Dendritic cell treated with granulocyte-macrophage colony-stimulating factor and Interleukin-4, amounts not matched to agents 40 ng/mL and 50 ng/mL, for 4 days (primary cell): ENCODE measurements at regions not wholly inside any gene's neighbourhood (a gene's known extent, or its start where the extent isn't known, plus 50 kb on each side); places are given as distances from the start of the nearest gene placed in this dataset.
"Not testable (repeated sequence)": the region's sequence is repeated elsewhere in the genome, so short reads cannot be mapped to it uniquely, and the experiment has no call there.

Experiments
- H3K27ac Mint-ChIP-seq: one replicate; pipeline ENCODE4 v1.8.0; 2022; ENCODE audit warnings: mild to moderate bottlenecking, mixed read lengths
- H3K27me3 Mint-ChIP-seq: one replicate; pipeline ENCODE4 v1.8.0; 2022; ENCODE audit warnings: mild to moderate bottlenecking, mixed read lengths
- H3K36me3 Mint-ChIP-seq: one replicate; pipeline ENCODE4 v1.8.0; 2022; ENCODE audit warnings: low read depth, mixed read lengths
- H3K4me1 Mint-ChIP-seq: one replicate; pipeline ENCODE4 v1.8.0; 2022; ENCODE audit warnings: low read depth, mixed read lengths
- H3K4me3 Mint-ChIP-seq: one replicate; pipeline ENCODE4 v1.8.0; 2022; ENCODE audit warnings: mild to moderate bottlenecking, moderate library complexity, mixed read lengths
- H3K9me3 Mint-ChIP-seq: one replicate; pipeline ENCODE4 v1.8.0; 2022; ENCODE audit warnings: mixed read lengths
- intact Hi-C: fragments of 100-400 bp; cut with micrococcal nuclease; formaldehyde crosslinking; loops from one replicate; pipeline ENCODE4 v1.15.0; 2022

DNA sequence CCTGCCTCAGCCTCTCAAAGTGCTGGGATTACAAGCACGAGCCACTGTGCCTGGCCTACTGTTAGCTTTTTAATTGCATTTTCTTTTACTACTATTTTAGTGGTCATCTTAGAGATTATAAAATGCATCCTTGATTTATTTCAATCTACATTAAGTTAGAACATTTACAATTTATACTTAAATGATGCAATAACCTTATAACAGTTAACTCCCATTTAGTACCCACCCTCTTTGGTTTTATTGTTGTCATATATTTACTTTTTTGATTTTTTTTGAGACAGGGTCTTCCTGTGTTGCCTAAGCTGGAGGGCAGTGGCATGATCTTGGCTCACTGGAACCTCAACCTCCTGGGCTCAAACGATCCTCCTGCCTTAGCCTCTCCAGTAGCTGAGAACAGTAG lies 77.3 kb downstream of the PPCDC start:
- intact Hi-C loops = no loop called here
- H3K9me3 Mint-ChIP-seq = no peaks in the 10 kb centered on the region
- no peaks in the 10 kb centered on the region for H3K27me3 Mint-ChIP-seq
- H3K27ac Mint-ChIP-seq = no peak overlapping the region
- no peak overlapping the region for H3K4me3 Mint-ChIP-seq
- peaks cover 36% of the 10 kb centered on the region for H3K4me1 Mint-ChIP-seq
- no peaks in the 10 kb centered on the region for H3K36me3 Mint-ChIP-seq

DNA sequence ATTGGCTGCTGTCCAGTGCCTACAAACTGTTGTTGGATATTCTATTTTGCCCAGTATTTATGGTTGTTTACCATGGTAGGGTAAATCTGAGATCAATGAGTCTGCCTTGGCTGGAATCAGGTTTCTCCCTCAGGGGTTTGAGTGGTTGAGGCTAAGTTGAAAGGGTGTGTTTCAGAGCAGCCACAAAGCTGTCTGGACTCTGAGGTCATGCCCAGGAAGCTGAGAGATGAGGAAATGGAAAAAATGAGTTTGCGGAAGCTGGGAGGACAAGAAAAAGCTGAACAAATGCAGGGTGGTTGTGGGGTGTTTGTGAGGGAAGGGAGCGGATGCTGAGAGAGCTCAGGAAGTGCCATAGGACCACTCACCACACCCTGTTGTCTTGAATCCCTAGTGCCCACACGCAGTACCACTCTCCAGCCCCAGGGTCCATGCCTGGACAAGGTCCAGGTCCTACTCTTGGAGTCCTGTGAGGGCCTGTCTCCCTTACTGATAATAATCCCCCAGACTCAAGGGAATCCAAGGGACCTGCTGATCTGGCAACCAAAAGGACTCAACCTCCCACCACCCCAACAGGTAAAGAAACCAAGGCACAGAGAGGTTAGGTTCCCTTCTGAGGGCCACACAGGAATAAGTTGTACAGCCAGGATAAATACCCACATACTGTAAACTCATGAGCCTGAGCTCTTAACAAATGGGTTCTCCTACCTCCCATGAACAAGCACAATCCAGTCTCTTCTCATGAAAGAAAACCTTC lies 81.6 kb downstream of the PPCDC start:
- Mint-ChIP-seq H3K4me3 (no peak overlapping the region), H3K27me3 (no peaks in the 10 kb centered on the region), H3K27ac (peak overlapping the region; percentile 76), H3K36me3 (no peaks in the 10 kb centered on the region), H3K9me3 (no peaks in the 10 kb centered on the region), H3K4me1 (peaks cover 60% of the 10 kb centered on the region)
- intact Hi-C loops = loop anchor here (2.0 kb wide), 1 partner anchor 20 kb away; no protein-coding TSS in a partner anchor

DNA sequence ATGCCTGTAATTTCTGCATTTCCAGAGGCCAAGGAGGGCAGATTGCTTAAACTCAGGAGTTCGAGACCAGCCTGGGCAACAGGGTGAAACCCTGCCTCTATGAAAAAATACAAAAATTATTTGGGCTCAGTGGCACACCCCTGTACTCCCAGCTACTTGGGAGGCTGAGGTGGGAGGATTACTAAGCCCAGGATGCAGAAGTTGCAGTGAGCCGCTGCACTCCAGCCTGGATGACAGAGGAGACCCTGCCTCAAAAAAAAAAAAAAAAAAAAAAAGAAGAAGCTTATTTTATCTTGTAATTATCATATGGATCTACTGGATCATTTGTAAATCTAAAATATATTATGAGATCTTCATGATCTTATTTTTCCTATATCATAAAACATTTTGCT lies 84.1 kb downstream of the PPCDC start:
- intact Hi-C loops = no loop called here
- peaks cover 86% of the 10 kb centered on the region for H3K4me1 Mint-ChIP-seq
- H3K27me3 Mint-ChIP-seq = peaks cover 2% of the 10 kb centered on the region

DNA sequence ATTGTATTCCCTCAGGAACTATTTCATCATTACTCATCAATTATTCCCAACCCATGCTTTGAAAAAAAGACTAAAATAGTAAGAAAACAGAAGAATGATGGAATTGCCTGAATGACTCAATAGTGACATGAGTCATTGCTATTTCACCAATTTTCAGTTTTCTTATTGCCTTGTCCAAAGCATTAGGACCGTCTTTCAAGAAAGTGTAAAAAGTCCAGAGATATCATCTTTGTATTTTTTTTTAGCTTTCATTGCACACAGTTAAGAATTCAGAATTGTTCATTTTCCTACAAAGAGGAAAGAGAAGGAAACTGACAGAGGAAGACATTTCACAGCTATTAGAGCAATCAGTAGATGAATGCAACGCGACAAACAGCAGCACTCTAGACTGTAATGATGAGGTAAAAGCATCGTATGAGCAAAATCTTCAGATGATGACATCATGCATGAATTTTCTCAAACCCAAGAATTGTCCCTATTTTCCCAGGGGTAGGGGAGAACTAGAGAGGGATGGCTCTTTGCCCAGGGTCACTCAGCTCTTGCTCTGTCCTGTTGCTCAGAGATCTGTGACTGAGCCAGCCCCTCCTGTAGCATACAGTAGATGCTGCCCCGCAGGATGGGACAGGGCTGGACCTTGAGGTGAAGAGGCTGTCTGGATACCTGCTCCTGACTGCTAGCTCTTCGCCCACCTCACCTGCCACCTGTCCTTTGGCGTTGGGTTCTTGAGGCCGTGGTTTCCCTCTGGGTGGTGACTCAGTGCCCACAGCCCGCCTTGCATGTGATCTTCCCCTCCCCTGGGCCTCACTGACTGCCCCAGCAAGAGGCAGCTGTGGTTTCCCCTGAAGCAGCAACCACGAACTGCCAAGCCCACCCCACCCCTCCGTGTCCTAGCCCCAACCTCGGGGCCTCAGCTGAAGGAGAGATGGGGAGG lies 84.8 kb downstream of the PPCDC start:
- Mint-ChIP-seq H3K27me3 (peaks cover 2% of the 10 kb centered on the region), H3K4me3 (no peak overlapping the region), H3K27ac (peak overlapping the region; percentile 66), H3K4me1 (peaks cover 88% of the 10 kb centered on the region), H3K36me3 (no peaks in the 10 kb centered on the region), H3K9me3 (peaks cover 3% of the 10 kb centered on the region)
- intact Hi-C loops = no loop called here

More for the DNA sequence above, 84.1 kb downstream of the PPCDC start:
- Mint-ChIP-seq H3K36me3 (no peaks in the 10 kb centered on the region), H3K27ac (peak overlapping the region; percentile 66), H3K4me3 (no peak overlapping the region), H3K9me3 (no peaks in the 10 kb centered on the region)

DNA sequence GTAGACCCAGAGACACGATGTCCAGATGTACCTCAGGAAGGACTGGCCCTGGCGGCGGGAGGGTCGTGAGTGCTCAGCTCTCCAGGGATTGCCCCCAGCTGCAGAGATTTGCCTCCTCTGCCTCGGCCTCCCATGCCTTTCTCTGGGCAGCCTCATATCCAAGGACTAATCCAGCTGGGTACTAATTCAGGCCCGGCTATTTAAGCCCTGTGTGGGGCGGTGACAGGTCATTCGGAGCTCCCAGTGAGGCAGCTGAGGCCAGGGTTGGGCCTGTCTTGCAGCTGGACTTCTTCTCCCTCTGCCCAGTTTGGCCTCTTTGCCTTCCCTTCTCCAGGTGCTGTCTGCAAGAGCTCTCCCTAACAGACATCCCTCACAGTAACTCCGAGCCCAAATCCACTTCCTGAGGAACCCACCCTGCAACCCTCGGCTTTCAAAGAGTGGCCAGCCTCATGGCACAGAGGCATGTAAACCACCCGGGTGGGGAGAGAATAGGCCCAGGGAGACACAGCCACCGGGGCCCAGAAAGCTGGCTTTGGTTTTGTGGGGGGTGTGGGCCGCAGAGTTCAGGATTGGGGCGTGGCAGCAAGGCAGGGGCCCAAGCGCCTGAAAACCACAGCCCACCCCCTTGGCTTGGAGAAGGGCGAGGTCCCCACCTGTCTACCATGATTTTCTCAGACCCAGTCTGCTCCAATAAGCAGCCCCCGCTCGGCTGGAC lies 85.8 kb downstream of the PPCDC start:
- peaks cover 6% of the 10 kb centered on the region for H3K36me3 Mint-ChIP-seq
- peak overlapping the region; percentile 66 for H3K27ac Mint-ChIP-seq
- peaks cover 11% of the 10 kb centered on the region for H3K9me3 Mint-ChIP-seq
- peaks cover 2% of the 10 kb centered on the region for H3K27me3 Mint-ChIP-seq
- intact Hi-C loops = no loop called here
- peaks cover 87% of the 10 kb centered on the region for H3K4me1 Mint-ChIP-seq
- H3K4me3 Mint-ChIP-seq = no peak overlapping the region

DNA sequence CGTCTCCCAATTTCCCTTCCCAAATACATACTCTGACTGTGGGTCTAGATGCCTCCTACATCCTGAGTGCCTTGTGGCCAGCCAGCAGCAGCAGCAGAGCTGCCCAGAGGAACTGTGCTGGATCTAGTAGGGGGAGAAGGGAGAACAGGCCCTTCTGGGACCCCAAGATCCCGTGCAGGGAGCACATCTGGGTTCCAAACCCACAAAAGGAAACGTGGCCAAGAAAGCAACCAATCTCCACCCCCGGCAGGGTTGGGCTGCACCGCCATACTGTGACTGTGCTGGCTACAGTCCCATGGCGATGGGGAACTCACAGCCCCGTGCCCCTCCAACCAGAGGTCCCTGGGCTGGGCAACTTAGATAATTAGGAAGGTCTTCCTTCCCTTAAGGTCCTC lies 86.3 kb downstream of the PPCDC start:
- peaks cover 2% of the 10 kb centered on the region for H3K27me3 Mint-ChIP-seq
- H3K36me3 Mint-ChIP-seq = peaks cover 11% of the 10 kb centered on the region
- peaks cover 16% of the 10 kb centered on the region for H3K9me3 Mint-ChIP-seq
- peaks cover 86% of the 10 kb centered on the region for H3K4me1 Mint-ChIP-seq
- intact Hi-C loops = loop anchor here (5.0 kb wide), 3 partner anchors 42 to 93 kb away; partner anchors contain the start of gene C15orf39
- no peak overlapping the region for H3K4me3 Mint-ChIP-seq
- H3K27ac Mint-ChIP-seq = peak overlapping the region; percentile 66

GRCh38 chr15:75112278-75112847 lies 89.0 kb downstream of the PPCDC start:
- no peak overlapping the region for H3K4me3 Mint-ChIP-seq
- H3K9me3 Mint-ChIP-seq = peaks cover 18% of the 10 kb centered on the region

GRCh38 chr15:75112848-75113492 lies 88.7 kb upstream of the C15orf39 start:
- peaks cover 2% of the 10 kb centered on the region for H3K27me3 Mint-ChIP-seq
- H3K4me3 Mint-ChIP-seq = no peak overlapping the region
- H3K36me3 Mint-ChIP-seq = peaks cover 17% of the 10 kb centered on the region
- peaks cover 61% of the 10 kb centered on the region for H3K4me1 Mint-ChIP-seq
- H3K27ac Mint-ChIP-seq = peak overlapping the region; percentile 64
- intact Hi-C loops = loop anchor here (5.0 kb wide), 3 partner anchors 39 to 89 kb away; partner anchors contain the start of gene C15orf39
- peaks cover 18% of the 10 kb centered on the region for H3K9me3 Mint-ChIP-seq

More at GRCh38 chr15:75112278-75112847, 89.0 kb downstream of the PPCDC start:
- peaks cover 17% of the 10 kb centered on the region for H3K36me3 Mint-ChIP-seq
- H3K4me1 Mint-ChIP-seq = peaks cover 64% of the 10 kb centered on the region
- peaks cover 2% of the 10 kb centered on the region for H3K27me3 Mint-ChIP-seq
- H3K27ac Mint-ChIP-seq = peak overlapping the region; percentile 64
- intact Hi-C loops = loop anchor here (5.0 kb wide), 3 partner anchors 40 to 90 kb away; partner anchors contain the start of gene C15orf39

- intact Hi-C loops = loop anchor here (5.0 kb wide), 3 partner anchors 38 to 88 kb away; partner anchors contain the start of gene C15orf39
- H3K4me3 Mint-ChIP-seq = no peak overlapping the region
- H3K27me3 Mint-ChIP-seq = peaks cover 2% of the 10 kb centered on the region
- peaks cover 17% of the 10 kb centered on the region for H3K36me3 Mint-ChIP-seq
- H3K4me1 Mint-ChIP-seq = peaks cover 48% of the 10 kb centered on the region
- H3K9me3 Mint-ChIP-seq = peaks cover 18% of the 10 kb centered on the region
- peak overlapping the region; percentile 57 for H3K27ac Mint-ChIP-seq
Measured at GRCh38 chr15:75114327-75114726, 87.4 kb upstream of the C15orf39 start.

DNA sequence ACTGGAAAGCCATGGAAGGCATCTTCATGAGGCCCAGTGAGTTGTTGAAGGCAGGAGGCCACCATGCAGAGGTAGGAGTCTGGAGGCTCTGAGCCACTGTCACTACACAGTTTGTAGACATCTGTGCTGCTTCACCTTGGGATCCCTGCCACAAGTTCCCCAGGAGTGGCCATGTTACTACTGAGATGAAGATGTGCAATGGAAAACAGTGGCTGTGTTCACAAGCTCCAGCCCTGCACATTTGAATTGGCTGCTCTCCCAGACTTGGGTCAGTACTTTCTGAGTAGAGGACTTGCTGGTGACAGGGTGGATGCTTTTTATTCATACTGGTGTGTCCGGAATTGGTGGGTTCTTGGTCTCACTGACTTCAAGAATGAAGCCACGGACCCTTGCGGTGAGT lies 86.9 kb upstream of the C15orf39 start:
- peaks cover 2% of the 10 kb centered on the region for H3K27me3 Mint-ChIP-seq
- H3K27ac Mint-ChIP-seq = peak overlapping the region; percentile 57
- peaks cover 18% of the 10 kb centered on the region for H3K9me3 Mint-ChIP-seq
- no peak overlapping the region for H3K4me3 Mint-ChIP-seq
- intact Hi-C loops = loop anchor here (5.0 kb wide), 3 partner anchors 38 to 88 kb away; partner anchors contain the start of gene C15orf39
- H3K4me1 Mint-ChIP-seq = peaks cover 43% of the 10 kb centered on the region
- H3K36me3 Mint-ChIP-seq = peaks cover 17% of the 10 kb centered on the region

DNA sequence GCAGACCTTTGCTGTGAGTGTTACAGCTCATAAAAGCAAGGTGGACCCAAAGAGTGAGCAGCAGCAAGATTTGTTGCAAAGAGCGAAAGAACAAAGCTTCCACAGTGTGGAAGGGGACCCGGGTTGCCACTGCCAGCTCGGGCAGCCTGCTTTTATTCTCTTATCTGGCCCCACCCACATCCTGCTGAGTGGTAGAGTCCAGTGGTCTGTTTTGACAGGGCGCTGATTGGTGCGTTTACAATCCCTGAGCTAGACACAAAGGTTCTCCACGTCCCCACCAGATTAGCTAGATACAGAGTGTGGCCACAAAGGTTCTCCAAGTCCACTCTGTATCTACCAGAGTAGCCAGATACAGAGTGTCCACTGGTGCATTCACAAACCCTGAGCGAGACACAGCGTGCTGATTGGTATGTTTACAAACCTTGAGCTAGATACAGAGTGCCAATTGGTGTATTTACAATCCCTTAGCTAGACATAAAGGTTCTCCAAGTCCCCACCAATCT lies 86.2 kb upstream of the C15orf39 start:
- intact Hi-C loops, H3K4me3 Mint-ChIP-seq, H3K27ac Mint-ChIP-seq, H3K27me3 Mint-ChIP-seq: not testable (repeated sequence)
- H3K36me3 Mint-ChIP-seq = peaks cover 17% of the 10 kb centered on the region
- H3K4me1 Mint-ChIP-seq = peaks cover 36% of the 10 kb centered on the region
- H3K9me3 Mint-ChIP-seq = peaks cover 18% of the 10 kb centered on the region

DNA sequence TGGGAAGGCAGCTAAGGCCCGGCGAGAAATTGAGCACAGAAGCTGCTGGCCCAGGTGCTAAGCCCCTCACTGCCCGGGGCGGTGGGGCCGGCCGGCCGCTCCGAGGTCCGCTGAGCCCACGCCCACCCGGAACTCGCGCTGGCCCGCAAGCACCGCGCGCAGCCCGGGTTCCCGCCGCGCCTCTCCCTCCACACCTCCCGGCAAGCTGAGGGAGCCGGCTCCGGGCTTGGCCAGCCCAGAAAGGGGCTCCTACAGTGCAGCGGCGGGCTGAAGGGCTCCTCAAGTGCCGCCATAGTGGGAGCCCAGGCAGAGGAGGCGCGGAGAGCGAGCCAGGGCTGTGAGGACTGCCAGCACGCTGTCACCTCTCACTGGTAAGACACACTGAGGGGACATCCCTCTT lies 85.5 kb upstream of the C15orf39 start:
- H3K4me3 Mint-ChIP-seq, intact Hi-C loops, H3K27me3 Mint-ChIP-seq, H3K27ac Mint-ChIP-seq: not testable (repeated sequence)
- Mint-ChIP-seq H3K9me3 (peaks cover 18% of the 10 kb centered on the region), H3K36me3 (peaks cover 17% of the 10 kb centered on the region), H3K4me1 (peaks cover 30% of the 10 kb centered on the region)
